ENCODE measurements at regions not wholly inside any gene's neighbourhood (a gene's known extent, or its start where the extent isn't known, plus 50 kb on each side); places are given as distances from the start of the nearest gene placed in this dataset.

DNA sequence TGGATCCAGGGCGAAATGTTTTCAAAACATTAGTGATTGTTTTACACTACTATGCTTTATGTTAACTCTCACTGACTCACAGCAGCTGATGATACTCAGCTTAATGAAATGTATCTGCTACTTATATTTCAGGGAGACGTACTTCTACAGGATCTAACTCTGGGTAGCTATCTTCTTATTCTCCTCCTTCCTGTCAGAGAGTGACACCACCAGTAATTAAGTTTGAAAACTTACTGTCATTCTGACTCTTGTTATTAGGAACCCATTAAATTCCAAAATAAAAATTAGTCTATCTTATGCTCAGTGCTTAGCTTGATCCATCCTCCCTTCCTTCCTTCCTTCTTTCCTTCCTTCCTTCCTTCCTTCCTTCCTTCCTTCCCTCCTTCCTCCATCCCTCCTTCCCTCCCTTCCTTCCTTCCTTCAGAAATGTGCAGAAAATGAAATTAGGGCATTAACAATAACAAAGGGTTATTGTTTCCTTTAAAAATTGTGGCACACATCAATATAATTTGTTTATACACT is 441.1 kb downstream of the MEIS1 start:
- H3K36me3 Mint-ChIP-seq (ENCODE audit: insufficient read depth): no peaks in the 10 kb centered on the region
- no peak overlapping the region for H3K27ac Mint-ChIP-seq
- peaks cover 5% of the 10 kb centered on the region for H3K9me3 Mint-ChIP-seq (ENCODE audit: low read depth)
- H3K4me1 Mint-ChIP-seq (ENCODE audit: low read depth): peaks cover 34% of the 10 kb centered on the region
- H3K27me3 Mint-ChIP-seq: no peaks in the 10 kb centered on the region
- TF ChIP-seq, protein P1, sequence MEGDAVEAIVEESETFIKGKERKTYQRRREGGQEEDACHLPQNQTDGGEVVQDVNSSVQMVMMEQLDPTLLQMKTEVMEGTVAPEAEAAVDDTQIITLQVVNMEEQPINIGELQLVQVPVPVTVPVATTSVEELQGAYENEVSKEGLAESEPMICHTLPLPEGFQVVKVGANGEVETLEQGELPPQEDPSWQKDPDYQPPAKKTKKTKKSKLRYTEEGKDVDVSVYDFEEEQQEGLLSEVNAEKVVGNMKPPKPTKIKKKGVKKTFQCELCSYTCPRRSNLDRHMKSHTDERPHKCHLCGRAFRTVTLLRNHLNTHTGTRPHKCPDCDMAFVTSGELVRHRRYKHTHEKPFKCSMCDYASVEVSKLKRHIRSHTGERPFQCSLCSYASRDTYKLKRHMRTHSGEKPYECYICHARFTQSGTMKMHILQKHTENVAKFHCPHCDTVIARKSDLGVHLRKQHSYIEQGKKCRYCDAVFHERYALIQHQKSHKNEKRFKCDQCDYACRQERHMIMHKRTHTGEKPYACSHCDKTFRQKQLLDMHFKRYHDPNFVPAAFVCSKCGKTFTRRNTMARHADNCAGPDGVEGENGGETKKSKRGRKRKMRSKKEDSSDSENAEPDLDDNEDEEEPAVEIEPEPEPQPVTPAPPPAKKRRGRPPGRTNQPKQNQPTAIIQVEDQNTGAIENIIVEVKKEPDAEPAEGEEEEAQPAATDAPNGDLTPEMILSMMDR (IDR thresholded peaks at IDR 0.05; ENCODE audit: unreplicated experiment): no peak
- no peak overlapping the region for H3K4me3 Mint-ChIP-seq (ENCODE audit: low read depth)
- no peak for DNase-seq (ENCODE audit: low spot score, unreplicated experiment)

DNA sequence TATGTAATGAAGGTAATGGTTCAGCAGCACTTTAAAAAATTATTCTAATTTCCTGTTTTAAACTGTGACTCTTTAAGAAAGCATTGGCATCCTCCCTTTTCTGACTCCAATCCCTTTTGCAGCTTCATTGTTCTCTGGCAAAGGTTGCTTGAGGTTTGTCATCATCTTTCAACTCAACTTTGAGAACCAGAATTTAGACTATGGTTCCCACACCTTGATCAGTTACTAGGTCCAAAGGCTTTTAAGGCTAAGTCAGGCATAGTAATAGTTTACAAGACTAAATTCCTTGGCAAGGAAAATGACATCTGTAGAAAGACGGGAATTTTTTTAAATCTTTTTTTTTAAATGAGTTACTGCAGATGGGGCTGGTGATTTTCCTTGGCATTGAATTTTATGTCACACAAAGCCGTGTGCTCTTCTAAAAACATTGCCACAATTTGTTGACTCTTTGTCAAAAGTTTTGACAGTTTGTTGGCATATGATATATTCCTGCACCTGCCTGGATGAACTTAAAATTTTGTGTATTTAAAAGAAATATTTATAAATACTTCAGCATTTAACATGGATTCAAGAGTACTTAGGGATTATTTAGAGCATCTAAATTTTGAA is 451.0 kb downstream of the MEIS1 start:
- DNase-seq (ENCODE audit: low spot score, unreplicated experiment): no peak
- TF ChIP-seq, protein P1 (IDR thresholded peaks at IDR 0.05; ENCODE audit: unreplicated experiment): no peak
- Mint-ChIP-seq H3K27ac (no peak overlapping the region), H3K4me3 (ENCODE audit: low read depth) (no peak overlapping the region), H3K9me3 (ENCODE audit: low read depth) (peaks cover 16% of the 10 kb centered on the region), H3K4me1 (ENCODE audit: low read depth) (peaks cover 6% of the 10 kb centered on the region), H3K27me3 (no peaks in the 10 kb centered on the region), H3K36me3 (ENCODE audit: insufficient read depth) (peaks cover 7% of the 10 kb centered on the region)

DNA sequence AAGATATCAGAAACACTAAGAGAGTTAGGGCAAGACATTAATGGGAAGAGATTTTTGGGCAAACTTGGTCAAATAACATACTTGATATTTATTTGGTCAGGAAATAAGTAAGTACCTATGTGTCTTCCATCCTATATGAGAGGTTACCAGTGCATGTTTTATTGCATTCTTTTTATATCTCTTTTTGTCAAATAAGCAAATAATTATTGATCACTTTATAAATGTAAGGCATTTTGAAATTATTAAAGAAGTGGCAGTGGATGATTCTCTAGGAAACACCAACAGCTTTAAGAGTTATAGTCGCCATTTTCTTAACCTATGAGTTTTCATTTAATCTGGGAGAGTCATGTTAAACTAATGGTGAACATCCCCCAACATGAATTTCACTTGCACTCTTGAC is 453.3 kb downstream of the MEIS1 start:
- peaks cover 6% of the 10 kb centered on the region for H3K4me1 Mint-ChIP-seq (ENCODE audit: low read depth)
- no peaks in the 10 kb centered on the region for H3K27me3 Mint-ChIP-seq
- peaks cover 7% of the 10 kb centered on the region for H3K36me3 Mint-ChIP-seq (ENCODE audit: insufficient read depth)
- H3K27ac Mint-ChIP-seq: no peak overlapping the region
- no peak for DNase-seq (ENCODE audit: low spot score, unreplicated experiment)
- peaks cover 12% of the 10 kb centered on the region for H3K9me3 Mint-ChIP-seq (ENCODE audit: low read depth)
- TF ChIP-seq, protein P1 (IDR thresholded peaks at IDR 0.05; ENCODE audit: unreplicated experiment): no peak
- no peak overlapping the region for H3K4me3 Mint-ChIP-seq (ENCODE audit: low read depth)

DNA sequence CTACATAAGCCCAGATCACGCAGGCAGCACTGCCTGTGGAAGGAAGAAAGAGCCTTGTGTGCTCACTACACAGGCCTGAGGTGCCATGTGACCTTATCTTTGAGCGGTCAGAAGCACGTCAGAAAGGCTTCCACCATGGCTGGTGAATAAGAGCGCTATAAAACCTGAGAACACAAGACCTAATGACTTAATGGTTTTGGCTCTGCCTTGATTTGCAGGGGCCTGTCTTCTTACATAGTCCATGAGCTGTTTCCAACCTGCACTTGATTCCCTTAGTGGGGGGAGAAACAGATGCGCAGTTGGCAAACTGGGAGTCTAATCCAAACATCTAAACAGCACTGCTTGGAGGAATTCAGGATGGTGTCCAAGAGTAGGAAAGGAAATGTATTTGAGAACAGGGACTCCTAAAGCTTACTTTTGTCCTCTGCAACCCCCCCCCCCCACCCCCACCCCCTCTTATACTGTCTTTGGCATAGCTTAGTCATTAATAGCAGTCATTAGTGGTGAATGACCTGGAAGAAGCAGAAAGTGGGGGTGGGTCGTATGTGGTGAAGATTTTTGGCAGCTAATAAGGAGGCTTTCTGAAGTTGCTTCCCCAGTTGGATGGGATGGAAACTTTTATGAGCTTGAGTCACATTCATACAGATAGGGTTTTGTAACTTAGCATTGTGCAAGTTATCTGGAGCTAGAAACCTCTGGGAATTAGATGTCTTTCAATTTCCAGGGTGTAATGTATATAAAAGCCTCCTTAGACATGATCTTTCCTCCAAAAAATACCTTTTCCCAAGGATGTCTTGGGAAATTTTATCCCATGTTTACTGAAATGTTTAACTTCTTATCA is 454.1 kb downstream of the MEIS1 start:
- Mint-ChIP-seq H3K27ac (no peak overlapping the region), H3K4me3 (ENCODE audit: low read depth) (no peak overlapping the region), H3K9me3 (ENCODE audit: low read depth) (peaks cover 7% of the 10 kb centered on the region), H3K27me3 (no peaks in the 10 kb centered on the region), H3K4me1 (ENCODE audit: low read depth) (peaks cover 6% of the 10 kb centered on the region), H3K36me3 (ENCODE audit: insufficient read depth) (peaks cover 7% of the 10 kb centered on the region)
- TF ChIP-seq, protein P1 (IDR thresholded peaks at IDR 0.05; ENCODE audit: unreplicated experiment): no peak
- no peak for DNase-seq (ENCODE audit: low spot score, unreplicated experiment)

DNA sequence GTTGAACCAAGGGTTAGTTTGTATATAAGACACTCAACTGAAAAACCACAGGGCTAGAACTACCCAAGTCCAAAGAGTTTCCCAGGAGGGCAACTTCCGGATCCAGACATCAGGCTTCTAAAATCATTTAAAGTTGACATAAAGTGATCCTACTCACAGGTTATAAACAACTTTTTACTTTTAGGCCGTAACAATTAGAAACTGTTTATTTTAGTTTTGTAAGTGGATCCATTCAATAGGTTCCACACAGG is 454.6 kb downstream of the MEIS1 start:
- H3K9me3 Mint-ChIP-seq (ENCODE audit: low read depth): peaks cover 2% of the 10 kb centered on the region
- H3K4me1 Mint-ChIP-seq (ENCODE audit: low read depth): peaks cover 6% of the 10 kb centered on the region
- DNase-seq (ENCODE audit: low spot score, unreplicated experiment): no peak
- H3K36me3 Mint-ChIP-seq (ENCODE audit: insufficient read depth): peaks cover 4% of the 10 kb centered on the region
- H3K27me3 Mint-ChIP-seq: no peaks in the 10 kb centered on the region
- TF ChIP-seq, protein P1 (IDR thresholded peaks at IDR 0.05; ENCODE audit: unreplicated experiment): no peak
- no peak overlapping the region for H3K27ac Mint-ChIP-seq
- no peak overlapping the region for H3K4me3 Mint-ChIP-seq (ENCODE audit: low read depth)
